NCI-H1105 treated with DMSO at 0.1 percent for 48 hours (cell line): ENCODE measurements at regions not wholly inside any gene's neighbourhood (a gene's known extent, or its start where the extent isn't known, plus 50 kb on each side); places are given as distances from the start of the nearest gene placed in this dataset.

Experiments
- DNase-seq: peaks from one replicate; lab custom pipeline; 2025; lab: John Stamatoyannopoulos, UW

- no peak for DNase-seq
These were observed 213.0 kb downstream of the PDCD6IP start for GRCh38 chr3:34011171-34012101.

DNA sequence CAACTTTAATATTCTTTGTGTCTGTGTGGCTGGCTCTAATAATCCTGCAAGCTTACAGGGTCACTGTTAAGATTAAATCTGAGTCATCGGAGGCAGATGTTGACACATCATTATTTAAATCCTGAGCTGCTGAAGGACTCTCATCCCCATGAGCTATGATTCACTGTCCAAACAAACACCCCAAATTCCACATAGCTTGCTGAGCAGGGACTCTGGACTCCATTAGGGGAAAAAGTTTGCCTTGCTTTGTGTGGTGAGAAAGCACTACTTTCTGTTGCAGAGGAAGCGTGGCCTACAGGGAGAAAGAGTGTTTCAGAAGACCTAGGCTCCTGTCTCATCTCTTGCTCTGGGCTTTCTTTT, 213.7 kb downstream of the PDCD6IP start:
- no peak for DNase-seq

GRCh38 chr3:34013818-34014570, 215.6 kb downstream of the PDCD6IP start:
- no peak for DNase-seq

- no peak for DNase-seq
These were observed 217.0 kb downstream of the PDCD6IP start for GRCh38 chr3:34015204-34016142.

DNA sequence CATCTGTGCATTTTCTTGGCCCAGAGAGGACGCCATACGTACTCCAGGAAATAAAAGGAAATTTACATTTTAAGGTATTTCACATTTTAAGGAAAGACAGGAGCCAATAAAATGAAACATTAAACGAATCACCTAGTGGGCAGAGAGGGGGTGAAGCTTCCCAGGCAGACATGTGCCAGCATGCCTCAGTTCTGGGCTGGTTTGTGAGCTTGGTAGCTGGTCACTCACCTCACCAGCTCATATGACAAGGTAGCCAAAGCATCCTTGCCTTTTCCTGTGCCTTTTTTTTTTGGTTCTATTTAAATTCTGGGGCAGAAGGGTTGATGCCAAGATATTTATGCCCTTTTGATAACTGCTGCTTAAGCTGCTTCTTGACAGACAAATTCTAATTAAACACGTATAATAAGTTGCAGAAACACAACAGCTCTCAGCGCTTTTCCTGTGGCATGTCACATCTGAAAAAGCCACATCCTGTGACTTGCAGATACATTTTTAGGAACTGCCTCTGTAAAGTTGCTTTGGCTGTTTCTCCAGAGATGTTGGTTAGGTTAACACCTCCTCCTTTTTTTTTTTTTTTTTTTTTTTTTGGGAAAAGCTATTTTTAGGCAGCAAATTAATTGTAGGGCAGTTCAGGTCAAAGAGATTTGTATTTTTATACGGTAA, 218.6 kb downstream of the PDCD6IP start:
- no peak for DNase-seq

- DNase-seq = no peak
These were observed 219.3 kb downstream of the PDCD6IP start for GRCh38 chr3:34017757-34018156.

DNA sequence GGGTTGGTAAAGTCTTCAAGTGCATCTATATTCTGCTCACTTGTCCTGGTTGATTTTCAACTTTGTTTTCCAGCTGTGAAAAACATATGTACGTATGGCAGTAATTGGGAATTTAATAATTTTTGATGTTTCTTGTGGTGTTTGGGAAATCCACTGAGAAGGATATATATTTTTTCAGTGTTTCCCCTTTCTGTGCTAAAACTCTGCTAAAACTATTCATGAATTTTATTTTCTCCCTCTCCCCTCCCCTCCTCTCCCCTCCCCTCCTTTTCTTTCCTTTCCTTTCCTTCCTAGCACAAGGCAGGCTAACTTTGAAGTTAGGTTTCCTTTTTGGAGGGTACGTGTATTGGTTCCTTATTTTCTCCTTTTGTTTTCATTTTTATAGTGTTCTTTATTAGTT, 220.7 kb downstream of the PDCD6IP start:
- no peak for DNase-seq

GRCh38 chr3:34020170-34020569, 221.7 kb downstream of the PDCD6IP start:
- DNase-seq = no peak

DNA sequence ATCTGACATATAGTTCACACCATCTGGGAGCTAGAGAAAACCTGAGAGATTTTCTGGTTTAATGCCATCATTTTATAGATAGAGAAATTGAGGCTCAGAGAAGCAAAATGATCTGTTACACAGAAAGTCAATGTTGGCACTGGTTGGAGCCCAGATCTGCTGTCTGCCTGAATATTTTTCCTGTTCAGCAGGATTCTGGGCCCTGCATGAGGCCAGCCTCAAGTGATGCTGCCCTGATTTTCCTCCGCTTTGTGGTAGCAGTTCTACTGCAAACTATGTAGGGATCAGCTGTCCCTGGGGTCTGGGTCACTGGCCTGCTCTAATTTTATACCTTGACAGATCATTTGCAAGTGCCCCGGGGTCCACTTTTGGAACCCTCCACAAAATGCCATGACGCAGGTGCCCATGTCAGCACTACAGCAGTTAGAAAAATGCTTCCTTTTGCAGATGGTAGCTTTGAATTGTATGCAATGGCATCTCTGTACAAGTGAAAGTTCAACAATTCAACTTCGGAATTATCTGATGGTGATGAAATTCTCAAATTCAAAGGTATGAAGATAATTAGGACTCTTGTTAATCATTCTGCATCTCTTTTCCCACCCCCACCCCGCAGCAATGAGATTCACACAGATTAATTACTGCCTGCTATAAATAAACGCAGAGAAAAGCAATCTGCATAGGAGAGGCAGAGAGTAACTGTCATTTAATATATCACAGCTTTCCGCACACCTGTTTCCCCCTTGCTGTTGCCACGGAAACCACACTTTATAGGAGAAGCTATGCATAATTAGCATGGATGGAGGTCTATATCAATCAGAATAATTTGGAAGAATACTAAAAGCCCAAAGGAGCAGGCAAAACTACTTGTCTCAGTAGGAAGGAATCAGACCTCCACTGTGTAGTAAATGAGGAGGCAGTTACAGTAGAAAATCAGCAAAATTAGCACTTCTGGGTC, 222.6 kb downstream of the PDCD6IP start:
- peak; percentile 60 for DNase-seq

GRCh38 chr3:34022147-34022546, 223.7 kb downstream of the PDCD6IP start:
- no peak for DNase-seq

DNA sequence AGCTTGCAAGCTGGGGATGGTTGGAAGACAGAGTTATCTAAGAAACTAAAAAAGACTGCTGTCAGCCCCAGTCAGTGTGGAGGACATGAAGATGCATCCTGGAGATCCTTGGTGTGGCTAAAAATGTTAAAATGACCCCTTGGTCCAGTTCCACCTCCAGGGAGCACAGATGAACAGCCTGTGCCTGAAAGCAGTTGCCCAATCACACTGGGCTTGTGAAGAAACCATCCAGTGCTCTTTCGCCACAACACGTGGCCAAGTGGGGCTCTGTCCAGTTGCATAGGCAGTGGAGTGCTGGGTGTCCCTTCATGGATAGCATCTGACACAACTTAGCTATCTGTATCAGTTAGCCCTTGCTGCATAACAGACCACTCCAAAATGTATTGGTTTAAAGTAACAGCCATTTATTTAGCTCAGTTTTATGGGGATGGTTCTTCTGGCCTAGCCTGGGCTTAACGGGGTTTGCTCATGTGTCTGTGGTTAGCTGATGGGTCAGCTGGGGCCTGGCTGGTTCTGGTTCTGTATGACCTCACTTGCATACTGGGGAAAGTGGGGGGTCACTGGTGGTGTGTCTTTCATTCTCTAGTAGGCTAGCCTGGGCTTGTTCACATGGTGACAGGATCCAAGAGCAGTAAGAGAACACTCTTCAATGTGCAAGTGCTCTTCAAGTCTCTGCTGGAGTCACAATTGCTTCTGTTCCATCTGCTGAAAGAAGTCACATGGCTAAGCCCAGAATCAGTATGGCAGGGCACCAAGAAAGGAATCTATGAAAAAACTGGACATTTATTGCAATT, 226.2 kb downstream of the PDCD6IP start:
- DNase-seq = no peak

GRCh38 chr3:34033839-34034238, 235.4 kb downstream of the PDCD6IP start:
- DNase-seq = no peak

DNA sequence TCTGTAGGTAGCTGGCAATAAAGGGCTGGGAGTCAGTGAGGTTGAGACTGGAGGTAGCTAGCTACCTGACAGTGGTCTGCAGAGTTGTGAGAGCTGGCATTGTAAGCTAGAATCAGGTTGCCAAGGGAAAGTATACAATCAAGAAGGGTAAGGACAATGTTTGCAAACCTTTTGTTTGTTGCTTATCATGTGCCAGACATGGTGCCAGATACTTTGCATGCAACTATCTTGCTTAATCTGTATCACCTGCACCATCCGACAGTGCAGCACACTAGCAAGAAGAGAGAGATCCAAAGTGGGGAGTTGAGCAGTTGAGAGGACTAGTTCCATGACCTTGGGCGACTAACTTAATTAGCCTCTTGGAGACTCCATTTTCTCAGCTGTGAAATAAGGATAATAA, 236.4 kb downstream of the PDCD6IP start:
- no peak for DNase-seq

DNA sequence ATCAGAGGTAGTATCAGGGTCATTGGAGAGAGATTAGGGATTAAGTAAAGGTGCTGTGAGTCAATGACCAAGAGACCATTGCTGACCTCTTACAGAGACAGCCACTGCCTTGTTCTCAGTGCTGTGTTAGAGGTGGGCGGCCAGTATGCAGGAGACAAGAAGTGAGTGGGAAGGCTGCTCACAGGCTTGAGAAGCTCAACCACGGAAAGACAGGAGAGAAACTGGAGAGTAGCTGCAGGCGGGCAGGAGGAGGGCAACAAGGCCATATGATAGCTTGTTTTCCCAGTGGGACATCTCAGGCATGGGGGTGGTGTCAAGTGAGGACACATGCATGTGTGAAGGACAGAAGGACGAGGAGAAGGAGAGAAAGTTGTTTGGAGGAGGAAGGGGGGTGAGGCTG, 237.3 kb downstream of the PDCD6IP start:
- no peak for DNase-seq

DNA sequence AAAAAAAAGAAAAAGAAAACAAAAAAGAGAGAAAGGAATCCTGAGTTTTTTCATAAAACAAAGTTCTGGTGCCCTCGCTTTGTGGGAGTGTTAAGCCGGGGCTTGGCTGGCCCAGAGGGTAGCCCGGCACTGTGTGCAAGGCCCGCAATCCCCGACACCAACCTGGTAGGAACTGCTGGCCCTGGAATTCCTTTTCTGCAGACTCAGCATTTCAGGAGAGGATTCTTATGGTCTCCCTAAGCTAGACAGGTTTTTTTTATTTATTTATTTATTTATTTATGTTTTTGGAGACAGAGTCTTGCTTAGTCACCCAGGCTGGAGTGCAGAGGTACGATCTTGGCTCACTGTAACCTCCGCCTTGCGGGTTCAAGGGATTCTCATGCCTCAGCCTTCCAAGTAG, 238.8 kb downstream of the PDCD6IP start:
- DNase-seq = no peak

- DNase-seq = no peak
These were observed 239.7 kb downstream of the PDCD6IP start for GRCh38 chr3:34038131-34038530.

DNA sequence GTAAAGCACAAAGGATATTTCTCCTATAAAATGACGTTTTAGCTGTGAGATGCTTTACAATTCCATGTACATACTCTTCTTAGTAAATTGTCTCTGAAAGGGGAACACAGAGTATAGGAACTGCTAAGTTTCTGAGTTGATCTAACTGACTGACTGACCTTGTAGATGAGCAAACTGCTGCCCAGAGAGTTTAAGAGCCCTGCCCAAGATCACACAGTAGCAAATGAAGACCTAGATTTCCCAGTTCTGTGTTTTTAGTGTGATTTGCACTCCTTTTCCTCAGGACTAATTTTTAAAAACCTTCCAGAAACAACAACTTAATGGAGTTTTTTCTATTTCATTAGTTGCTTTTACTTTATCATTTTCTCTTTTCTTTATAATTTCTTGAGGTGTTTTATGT, 247.7 kb downstream of the PDCD6IP start:
- DNase-seq = no peak

DNA sequence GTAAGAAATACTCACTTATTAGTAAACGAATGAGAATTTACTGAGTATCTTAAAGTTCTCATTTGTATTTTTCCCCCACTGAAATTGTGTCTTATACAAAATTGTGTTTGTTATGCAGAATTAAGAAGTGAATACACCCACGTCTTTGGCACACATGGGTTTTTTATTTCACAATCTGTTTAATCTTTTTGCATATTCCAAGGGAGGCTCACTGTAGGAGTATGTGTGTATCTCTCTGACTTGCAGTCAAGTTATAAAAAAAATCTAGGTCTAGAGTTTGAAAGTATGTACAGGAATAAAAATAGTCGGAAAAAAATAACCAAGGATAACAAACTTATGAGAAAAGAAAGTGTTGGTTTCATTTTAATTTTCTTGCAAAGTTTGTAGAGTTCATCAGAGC, 255.2 kb downstream of the PDCD6IP start:
- no peak for DNase-seq

DNA sequence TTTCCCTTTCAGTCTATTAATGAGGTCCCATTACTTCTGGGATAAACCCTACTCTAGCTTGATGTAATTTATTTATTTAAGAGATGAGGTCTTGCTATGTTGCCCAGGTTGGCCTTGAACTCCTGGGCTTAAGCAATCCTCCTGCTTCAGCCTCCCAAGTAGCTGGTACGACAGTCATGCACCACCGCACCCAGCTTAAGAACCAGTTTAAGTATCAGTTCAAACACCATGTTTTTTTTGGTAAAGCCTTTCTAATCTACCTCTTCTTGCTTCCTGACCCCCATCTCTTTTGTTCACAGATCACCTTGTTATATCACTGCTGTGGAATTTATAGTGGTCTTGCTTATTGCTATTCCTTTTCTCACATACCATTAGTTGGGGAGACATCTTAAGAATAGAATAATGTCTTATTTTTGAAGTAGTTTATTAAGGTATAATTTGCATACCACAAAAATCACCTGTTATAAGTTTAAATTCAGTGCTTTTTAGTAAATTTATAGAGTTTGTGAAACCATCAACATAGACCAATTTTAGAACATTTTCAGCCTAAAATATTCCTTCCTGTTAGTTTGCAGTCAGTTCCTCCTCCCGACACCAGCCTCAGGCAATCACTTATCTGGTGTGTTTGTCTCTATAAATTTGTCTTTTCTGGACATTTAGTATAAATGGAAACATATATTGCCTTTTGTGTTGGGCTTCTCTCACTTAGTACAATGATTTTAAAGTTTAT, 257.9 kb downstream of the PDCD6IP start:
- DNase-seq = no peak
